ENCODE measurements at regions not wholly inside any gene's neighbourhood (a gene's known extent, or its start where the extent isn't known, plus 50 kb on each side); places are given as distances from the start of the nearest gene placed in this dataset.

DNA sequence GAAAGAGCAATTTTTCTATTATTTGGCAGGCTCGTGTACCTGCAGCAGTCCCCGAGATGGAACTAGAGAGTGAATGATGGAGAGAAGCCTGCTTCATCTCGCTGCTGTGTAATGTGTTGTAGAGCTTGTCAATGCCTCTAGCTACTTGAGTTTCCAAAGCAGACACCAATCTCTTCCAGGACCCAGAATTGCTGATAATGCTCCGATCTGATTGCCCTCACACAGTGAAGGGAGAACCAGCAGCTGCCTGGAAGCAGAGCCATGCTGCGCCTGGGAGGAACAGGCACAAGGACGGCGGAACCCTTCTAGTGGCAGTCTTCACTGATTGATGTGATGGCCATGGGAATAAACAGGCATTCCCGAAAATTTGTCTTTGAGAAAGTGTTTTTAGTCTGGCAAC, 288.0 kb downstream of the ICE1 start:
- Histone ChIP-seq H3K79me2 (replicated peaks; ENCODE audit: insufficient read depth, low read length) (no peaks in the 10 kb centered on the region), H3F3A (ENCODE audit: insufficient read depth, low read length, poor library complexity, severe bottlenecking) (no peaks in the 10 kb centered on the region), H3K27me3 (ENCODE audit: insufficient read depth, low read depth, low read length) (no peaks in the 10 kb centered on the region), H3K4me3 (ENCODE audit: low read length) (no peak overlapping the region), H4K20me1 (ENCODE audit: insufficient read depth) (no peaks in the 10 kb centered on the region), H3K36me3 (ENCODE audit: insufficient read depth, low read length) (no peaks in the 10 kb centered on the region), H3K27ac (ENCODE audit: low read length) (no peak overlapping the region), H3K9ac (ENCODE audit: low read length) (no peak overlapping the region), H2AFZ (ENCODE audit: low read depth, low read length) (no peak overlapping the region), H3K9me2 (ENCODE audit: insufficient read depth, low read length) (no peaks in the 10 kb centered on the region), H3K9me3 (ENCODE audit: low read length) (no peaks in the 10 kb centered on the region), H3K4me2 (ENCODE audit: low read length) (no peak overlapping the region)
- TF ChIP-seq, protein P1, sequence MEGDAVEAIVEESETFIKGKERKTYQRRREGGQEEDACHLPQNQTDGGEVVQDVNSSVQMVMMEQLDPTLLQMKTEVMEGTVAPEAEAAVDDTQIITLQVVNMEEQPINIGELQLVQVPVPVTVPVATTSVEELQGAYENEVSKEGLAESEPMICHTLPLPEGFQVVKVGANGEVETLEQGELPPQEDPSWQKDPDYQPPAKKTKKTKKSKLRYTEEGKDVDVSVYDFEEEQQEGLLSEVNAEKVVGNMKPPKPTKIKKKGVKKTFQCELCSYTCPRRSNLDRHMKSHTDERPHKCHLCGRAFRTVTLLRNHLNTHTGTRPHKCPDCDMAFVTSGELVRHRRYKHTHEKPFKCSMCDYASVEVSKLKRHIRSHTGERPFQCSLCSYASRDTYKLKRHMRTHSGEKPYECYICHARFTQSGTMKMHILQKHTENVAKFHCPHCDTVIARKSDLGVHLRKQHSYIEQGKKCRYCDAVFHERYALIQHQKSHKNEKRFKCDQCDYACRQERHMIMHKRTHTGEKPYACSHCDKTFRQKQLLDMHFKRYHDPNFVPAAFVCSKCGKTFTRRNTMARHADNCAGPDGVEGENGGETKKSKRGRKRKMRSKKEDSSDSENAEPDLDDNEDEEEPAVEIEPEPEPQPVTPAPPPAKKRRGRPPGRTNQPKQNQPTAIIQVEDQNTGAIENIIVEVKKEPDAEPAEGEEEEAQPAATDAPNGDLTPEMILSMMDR (IDR thresholded peaks at IDR 0.05; ENCODE audit: poor library complexity, severe bottlenecking): no peak
- TF ChIP-seq EP300 (conservative IDR thresholded peaks at IDR 0.05; ENCODE audit: poor library complexity, severe bottlenecking) (no peak), MXI1 (conservative IDR thresholded peaks at IDR 0.05; ENCODE audit: poor library complexity, severe bottlenecking) (no peak), RAD21 (conservative IDR thresholded peaks at IDR 0.05) (no peak), TAF1 (IDR thresholded peaks at IDR 0.05; ENCODE audit: low read depth) (no peak), POLR2AphosphoS5 (IDR thresholded peaks at IDR 0.05) (no peak), SMC3 (conservative IDR thresholded peaks at IDR 0.05; ENCODE audit: poor library complexity) (no peak), EZH2 (IDR thresholded peaks at IDR 0.05; ENCODE audit: borderline replicate concordance, insufficient read depth, low read length, poor library complexity, severe bottlenecking) (no peak)
- TF ChIP-seq, protein P2, sequence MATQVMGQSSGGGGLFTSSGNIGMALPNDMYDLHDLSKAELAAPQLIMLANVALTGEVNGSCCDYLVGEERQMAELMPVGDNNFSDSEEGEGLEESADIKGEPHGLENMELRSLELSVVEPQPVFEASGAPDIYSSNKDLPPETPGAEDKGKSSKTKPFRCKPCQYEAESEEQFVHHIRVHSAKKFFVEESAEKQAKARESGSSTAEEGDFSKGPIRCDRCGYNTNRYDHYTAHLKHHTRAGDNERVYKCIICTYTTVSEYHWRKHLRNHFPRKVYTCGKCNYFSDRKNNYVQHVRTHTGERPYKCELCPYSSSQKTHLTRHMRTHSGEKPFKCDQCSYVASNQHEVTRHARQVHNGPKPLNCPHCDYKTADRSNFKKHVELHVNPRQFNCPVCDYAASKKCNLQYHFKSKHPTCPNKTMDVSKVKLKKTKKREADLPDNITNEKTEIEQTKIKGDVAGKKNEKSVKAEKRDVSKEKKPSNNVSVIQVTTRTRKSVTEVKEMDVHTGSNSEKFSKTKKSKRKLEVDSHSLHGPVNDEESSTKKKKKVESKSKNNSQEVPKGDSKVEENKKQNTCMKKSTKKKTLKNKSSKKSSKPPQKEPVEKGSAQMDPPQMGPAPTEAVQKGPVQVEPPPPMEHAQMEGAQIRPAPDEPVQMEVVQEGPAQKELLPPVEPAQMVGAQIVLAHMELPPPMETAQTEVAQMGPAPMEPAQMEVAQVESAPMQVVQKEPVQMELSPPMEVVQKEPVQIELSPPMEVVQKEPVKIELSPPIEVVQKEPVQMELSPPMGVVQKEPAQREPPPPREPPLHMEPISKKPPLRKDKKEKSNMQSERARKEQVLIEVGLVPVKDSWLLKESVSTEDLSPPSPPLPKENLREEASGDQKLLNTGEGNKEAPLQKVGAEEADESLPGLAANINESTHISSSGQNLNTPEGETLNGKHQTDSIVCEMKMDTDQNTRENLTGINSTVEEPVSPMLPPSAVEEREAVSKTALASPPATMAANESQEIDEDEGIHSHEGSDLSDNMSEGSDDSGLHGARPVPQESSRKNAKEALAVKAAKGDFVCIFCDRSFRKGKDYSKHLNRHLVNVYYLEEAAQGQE (IDR thresholded peaks at IDR 0.05; ENCODE audit: borderline replicate concordance): no peak

DNA sequence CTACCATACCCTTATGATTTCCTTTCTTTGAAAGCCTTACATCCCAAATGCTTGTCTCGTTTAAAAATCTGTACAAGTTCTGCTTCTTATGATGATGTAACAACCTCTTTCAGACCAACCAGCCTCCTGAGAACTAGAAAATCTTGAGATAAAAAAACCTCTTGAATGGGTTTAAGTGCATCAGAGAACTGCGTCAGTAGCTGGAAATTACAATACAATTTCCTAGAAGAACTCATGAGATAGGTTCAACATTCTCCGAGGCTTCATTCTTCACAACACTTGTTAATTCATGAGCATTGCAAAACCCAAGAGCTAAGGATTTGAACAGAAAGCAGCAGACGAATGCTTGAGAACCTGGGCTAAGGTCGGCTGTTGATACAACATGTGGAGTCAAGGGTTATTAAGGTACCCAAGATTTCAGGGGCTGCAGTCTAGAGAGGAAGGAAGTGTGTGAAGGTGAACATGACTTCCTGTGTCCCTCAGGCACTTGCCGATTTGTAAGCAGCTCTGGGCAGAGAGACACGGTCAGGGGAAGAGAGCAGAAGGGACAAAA, 286.0 kb downstream of the ICE1 start:
- H4K20me1 ChIP-seq (ENCODE audit: insufficient read depth): no peaks in the 10 kb centered on the region
- H3K4me3 ChIP-seq (ENCODE audit: low read length): no peak overlapping the region
- TF ChIP-seq, protein P1 (IDR thresholded peaks at IDR 0.05; ENCODE audit: poor library complexity, severe bottlenecking): no peak
- TF ChIP-seq MXI1 (conservative IDR thresholded peaks at IDR 0.05; ENCODE audit: poor library complexity, severe bottlenecking): no peak
- TF ChIP-seq EZH2 (IDR thresholded peaks at IDR 0.05; ENCODE audit: borderline replicate concordance, insufficient read depth, low read length, poor library complexity, severe bottlenecking): no peak
- TF ChIP-seq TAF1 (IDR thresholded peaks at IDR 0.05; ENCODE audit: low read depth): no peak
- no peak for TF ChIP-seq EP300 (conservative IDR thresholded peaks at IDR 0.05; ENCODE audit: poor library complexity, severe bottlenecking)
- TF ChIP-seq, protein P2 (IDR thresholded peaks at IDR 0.05; ENCODE audit: borderline replicate concordance): no peak
- TF ChIP-seq SMC3 (conservative IDR thresholded peaks at IDR 0.05; ENCODE audit: poor library complexity): no peak
- TF ChIP-seq POLR2AphosphoS5 (IDR thresholded peaks at IDR 0.05): no peak
- TF ChIP-seq RAD21 (conservative IDR thresholded peaks at IDR 0.05): no peak
- no peaks in the 10 kb centered on the region for H3K9me2 ChIP-seq (ENCODE audit: insufficient read depth, low read length)
- H2AFZ ChIP-seq (ENCODE audit: low read depth, low read length): no peak overlapping the region
- no peaks in the 10 kb centered on the region for H3K36me3 ChIP-seq (ENCODE audit: insufficient read depth, low read length)
- no peaks in the 10 kb centered on the region for H3F3A ChIP-seq (ENCODE audit: insufficient read depth, low read length, poor library complexity, severe bottlenecking)
- H3K79me2 ChIP-seq (replicated peaks; ENCODE audit: insufficient read depth, low read length): no peaks in the 10 kb centered on the region
- H3K4me2 ChIP-seq (ENCODE audit: low read length): no peak overlapping the region
- H3K9ac ChIP-seq (ENCODE audit: low read length): no peak overlapping the region
- no peak overlapping the region for H3K27ac ChIP-seq (ENCODE audit: low read length)
- no peaks in the 10 kb centered on the region for H3K27me3 ChIP-seq (ENCODE audit: insufficient read depth, low read depth, low read length)
- no peaks in the 10 kb centered on the region for H3K9me3 ChIP-seq (ENCODE audit: low read length)

Measured in neural cell (in vitro differentiated cells).